Nephron progenitor cell (in vitro differentiated cells): ENCODE measurements at regions not wholly inside any gene's neighbourhood (a gene's known extent, or its start where the extent isn't known, plus 50 kb on each side); places are given as distances from the start of the nearest gene placed in this dataset.
A peak's percentile ranks its signal among the peaks of the same experiment; 100 is the strongest.

Experiments used
- DNase-seq: peaks from one replicate; pipeline ENCODE4 v3.0.0; 2021
- H3K27ac Mint-ChIP-seq: 2 replicates; pipeline ENCODE4 v1.8.0; 2021; ENCODE audit warnings: mild to moderate bottlenecking, moderate library complexity, mixed read lengths
- H3K27me3 Mint-ChIP-seq: 2 replicates; pipeline ENCODE4 v1.8.0; 2021; ENCODE audit warnings: mild to moderate bottlenecking, low read depth, mixed read lengths; ENCODE audit not compliant: poor library complexity
- H3K36me3 Mint-ChIP-seq: 2 replicates; pipeline ENCODE4 v1.8.0; 2021; ENCODE audit warnings: low read depth, mixed read lengths
- H3K4me1 Mint-ChIP-seq: 2 replicates; pipeline ENCODE4 v1.8.0; 2021; ENCODE audit warnings: mixed read lengths
- H3K4me3 Mint-ChIP-seq: 2 replicates; pipeline ENCODE4 v1.8.0; 2021; ENCODE audit warnings: mild to moderate bottlenecking, moderate library complexity, mixed read lengths
- H3K9me3 Mint-ChIP-seq: 2 replicates; pipeline ENCODE4 v1.8.0; 2021; ENCODE audit warnings: mild to moderate bottlenecking, moderate library complexity, mixed read lengths
- CTCF ChIP-seq: fragments of 200-600 bp; sonication (generic); IDR thresholded peaks from 2 replicates; pipeline ENCODE4 v1.5.0; 2021; ENCODE audit warnings: antibody characterized with exemption

GRCh38 chr20:23161244-23161891 is 75.2 kb upstream of the CD93 start:
- DNase-seq = no peak
- TF ChIP-seq CTCF = no peak
- H3K27me3 Mint-ChIP-seq = peaks cover 6% of the 10 kb centered on the region
- no peaks in the 10 kb centered on the region for H3K9me3 Mint-ChIP-seq
- H3K4me3 Mint-ChIP-seq = no peak overlapping the region
- H3K27ac Mint-ChIP-seq = no peak overlapping the region
- no peaks in the 10 kb centered on the region for H3K36me3 Mint-ChIP-seq
- peaks cover 40% of the 10 kb centered on the region for H3K4me1 Mint-ChIP-seq

GRCh38 chr20:23160536-23161243 is 74.6 kb upstream of the CD93 start:
- no peak for DNase-seq
- no peak overlapping the region for H3K27ac Mint-ChIP-seq
- H3K27me3 Mint-ChIP-seq = peaks cover 7% of the 10 kb centered on the region
- H3K4me3 Mint-ChIP-seq = no peak overlapping the region
- H3K36me3 Mint-ChIP-seq = no peaks in the 10 kb centered on the region
- TF ChIP-seq CTCF = no peak
- H3K4me1 Mint-ChIP-seq = peaks cover 42% of the 10 kb centered on the region
- no peaks in the 10 kb centered on the region for H3K9me3 Mint-ChIP-seq

GRCh38 chr20:23159947-23160318 is 73.8 kb upstream of the CD93 start:
- TF ChIP-seq CTCF = no peak
- Mint-ChIP-seq H3K9me3 (no peaks in the 10 kb centered on the region), H3K27ac (peak overlapping the region; percentile 56), H3K4me3 (no peak overlapping the region), H3K36me3 (no peaks in the 10 kb centered on the region), H3K4me1 (peaks cover 44% of the 10 kb centered on the region), H3K27me3 (peaks cover 3% of the 10 kb centered on the region)
- DNase-seq = no peak

GRCh38 chr20:23159256-23159946 is 73.3 kb upstream of the CD93 start:
- Mint-ChIP-seq H3K27ac (peak overlapping the region; percentile 56), H3K4me3 (no peak overlapping the region), H3K9me3 (no peaks in the 10 kb centered on the region), H3K4me1 (peaks cover 44% of the 10 kb centered on the region), H3K36me3 (no peaks in the 10 kb centered on the region), H3K27me3 (peaks cover 3% of the 10 kb centered on the region)
- DNase-seq = no peak
- TF ChIP-seq CTCF = no peak

GRCh38 chr20:23157734-23158133 is 71.6 kb upstream of the CD93 start:
- Mint-ChIP-seq H3K4me1 (peaks cover 48% of the 10 kb centered on the region), H3K4me3 (no peak overlapping the region), H3K36me3 (no peaks in the 10 kb centered on the region), H3K27me3 (peaks cover 3% of the 10 kb centered on the region), H3K9me3 (no peaks in the 10 kb centered on the region), H3K27ac (no peak overlapping the region)
- TF ChIP-seq CTCF = no peak
- DNase-seq = no peak
